GM12875 (cell line): ENCODE measurements at regions not wholly inside any gene's neighbourhood (a gene's known extent, or its start where the extent isn't known, plus 50 kb on each side); places are given as distances from the start of the nearest gene placed in this dataset.

Source experiments
- H3K4me3 ChIP-seq: one replicate; pipeline ENCODE4 v1.5.1; 2011; ENCODE audit warnings: low read depth, low read length, control low read depth
- CTCF ChIP-seq: IDR thresholded peaks from 2 replicates; pipeline ENCODE4 v1.5.1; 2011; ENCODE audit warnings: low read depth, mild to moderate bottlenecking, control low read depth, inconsistent platforms, low read length, moderate library complexity, borderline replicate concordance; ENCODE audit not compliant: insufficient read depth

GRCh38 chr10:25815999-25816768 lies 117.8 kb upstream of the MYO3A start:
- TF ChIP-seq CTCF, result no peak

GRCh38 chr10:25817200-25817599 lies 116.8 kb upstream of the MYO3A start:
- H3K4me3 ChIP-seq, result no peak overlapping the region
- TF ChIP-seq CTCF, result no peak

More at GRCh38 chr10:25815999-25816768, 117.8 kb upstream of the MYO3A start:
- H3K4me3 ChIP-seq, result no peak overlapping the region

DNA sequence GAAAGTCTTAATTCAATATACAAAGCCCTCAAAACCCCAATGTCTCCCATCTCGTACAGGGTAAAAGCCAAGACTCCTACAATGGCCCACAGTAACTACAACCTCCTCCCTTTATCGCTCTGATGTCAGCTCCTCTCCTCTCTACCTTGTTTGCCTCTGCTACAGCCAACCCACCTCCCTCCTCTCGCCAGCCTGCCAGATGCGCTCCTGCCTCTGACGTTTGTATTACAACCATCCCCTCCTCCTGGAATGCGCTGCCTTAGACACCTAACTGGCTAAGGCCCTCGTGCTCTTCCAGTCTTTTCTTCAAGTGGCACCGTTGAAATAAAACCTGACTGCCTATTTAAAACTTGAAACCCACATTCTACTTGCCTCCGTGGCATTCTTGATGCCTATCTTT lies 115.3 kb upstream of the MYO3A start:
- TF ChIP-seq CTCF, result no peak
- no peak overlapping the region for H3K4me3 ChIP-seq

GRCh38 chr10:25820472-25820871 lies 113.6 kb upstream of the MYO3A start:
- H3K4me3 ChIP-seq, result no peak overlapping the region
- TF ChIP-seq CTCF, result no peak

DNA sequence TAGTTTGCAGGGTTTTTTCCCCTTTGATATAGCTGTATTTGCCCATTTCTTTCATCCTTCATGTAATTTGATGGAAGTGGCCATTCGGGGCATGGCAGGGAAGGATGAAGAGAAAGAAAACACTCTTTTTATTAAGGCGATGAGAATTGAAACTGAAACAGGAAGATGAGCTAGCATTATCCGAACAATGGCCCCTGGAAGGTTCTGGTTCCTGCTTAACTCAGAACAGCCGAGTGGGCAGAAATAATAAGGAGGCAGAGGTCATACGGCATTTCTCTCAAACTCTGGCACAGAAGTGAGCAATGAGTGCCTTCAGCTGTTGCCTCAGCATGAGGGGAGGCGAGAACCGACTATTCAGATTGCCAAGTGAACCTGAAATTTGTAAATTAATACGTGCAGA lies 113.2 kb upstream of the MYO3A start:
- TF ChIP-seq CTCF, result no peak

GRCh38 chr10:25824050-25824449 lies 110.0 kb upstream of the MYO3A start:
- TF ChIP-seq CTCF, result no peak
- H3K4me3 ChIP-seq, result no peak overlapping the region

More for the DNA sequence above, 113.2 kb upstream of the MYO3A start:
- H3K4me3 ChIP-seq, result no peak overlapping the region

- H3K4me3 ChIP-seq, result no peak overlapping the region
- TF ChIP-seq CTCF, result no peak
These were observed 105.6 kb upstream of the MYO3A start for GRCh38 chr10:25828475-25828874.
